Stimulated activated CD4-positive, alpha-beta T cell treated with anti-CD3 and anti-CD28 coated beads, Interleukin-4, amount 100 ng/mL, for 1 hour (primary cell): ENCODE measurements at regions not wholly inside any gene's neighbourhood (a gene's known extent, or its start where the extent isn't known, plus 50 kb on each side); places are given as distances from the start of the nearest gene placed in this dataset.

Source experiments
- DNase-seq: peaks from one replicate; pipeline ENCODE4 v3.0.0-alpha.2; 2020

GRCh38 chr4:179976777-179977176 lies 2266.4 kb upstream of the TENM3 start:
- DNase-seq, result no peak

- DNase-seq, result no peak
Observed at GRCh38 chr4:179977378-179977777, 2265.8 kb upstream of the TENM3 start.

GRCh38 chr4:179981161-179981560 lies 2262.0 kb upstream of the TENM3 start:
- no peak for DNase-seq

GRCh38 chr4:179989975-179990374 lies 2253.2 kb upstream of the TENM3 start:
- DNase-seq, result no peak

GRCh38 chr4:180009316-180009715 lies 2233.9 kb upstream of the TENM3 start:
- no peak for DNase-seq

- no peak for DNase-seq
Observed at GRCh38 chr4:180028682-180029081, 2214.5 kb upstream of the TENM3 start.

GRCh38 chr4:180031330-180031729 lies 2211.9 kb upstream of the TENM3 start:
- DNase-seq, result no peak

- no peak for DNase-seq
Observed at GRCh38 chr4:180041576-180041975, 2201.6 kb upstream of the TENM3 start.

- DNase-seq, result no peak
Observed at GRCh38 chr4:180052629-180053028, 2190.6 kb upstream of the TENM3 start.

GRCh38 chr4:180054291-180054690 lies 2188.9 kb upstream of the TENM3 start:
- no peak for DNase-seq

- DNase-seq, result no peak
Observed at GRCh38 chr4:180057299-180057721, 2185.9 kb upstream of the TENM3 start.

- no peak for DNase-seq
Observed at GRCh38 chr4:180057891-180058671, 2185.1 kb upstream of the TENM3 start.

- no peak for DNase-seq
Observed at GRCh38 chr4:180058691-180059215, 2184.4 kb upstream of the TENM3 start.

GRCh38 chr4:180059216-180059881 lies 2183.9 kb upstream of the TENM3 start:
- no peak for DNase-seq

GRCh38 chr4:180060159-180060889 lies 2182.9 kb upstream of the TENM3 start:
- DNase-seq, result no peak

- DNase-seq, result no peak
Observed at GRCh38 chr4:180081072-180081471, 2162.1 kb upstream of the TENM3 start.

GRCh38 chr4:180084561-180084960 lies 2158.6 kb upstream of the TENM3 start:
- no peak for DNase-seq

- no peak for DNase-seq
Observed at GRCh38 chr4:180086480-180087190, 2156.6 kb upstream of the TENM3 start.

- DNase-seq, result no peak
Observed at GRCh38 chr4:180098586-180098985, 2144.6 kb upstream of the TENM3 start.

- no peak for DNase-seq
Observed at GRCh38 chr4:180099957-180100356, 2143.2 kb upstream of the TENM3 start.

- no peak for DNase-seq
Observed at GRCh38 chr4:180100433-180101344, 2142.5 kb upstream of the TENM3 start.
